CD14-positive monocyte (primary cell): ENCODE measurements at regions not wholly inside any gene's neighbourhood (a gene's known extent, or its start where the extent isn't known, plus 50 kb on each side); places are given as distances from the start of the nearest gene placed in this dataset.

Source experiments
- DNase-seq, 3 donors: peaks; one replicate each; pipeline ENCODE4 v3.0.0-alpha.2; 2011 to 2022
- H2AFZ ChIP-seq: 2 replicates; pipeline ENCODE4 v1.6.0; 2012; ENCODE audit warnings: mild to moderate bottlenecking, low read depth, low read length, inconsistent platforms; ENCODE audit not compliant: insufficient read depth, poor library complexity, severe bottlenecking
- H3K27ac ChIP-seq, 2 donors: 1 replicate in 1 of 2; 2 replicates in 1 of 2; pipeline ENCODE4 v1.5.1; 2012 to 2013; ENCODE audit warnings: low read length in 2 of 2, control low read depth in 1 of 2, inconsistent platforms in 1 of 2, low read depth in 1 of 2, mild to moderate bottlenecking in 1 of 2
- H3K27me3 ChIP-seq, 2 donors: one replicate each; pipeline versions ENCODE4 v1.6.0 to v1.6.1; 2011 to 2013; ENCODE audit warnings: low read length in 2 of 2; ENCODE audit not compliant: control insufficient read depth in 2 of 2, insufficient read depth in 2 of 2
- H3K36me3 ChIP-seq, 2 donors: replicated peaks in 1 of 2; 1 replicate in 1 of 2; 2 replicates in 1 of 2; pipeline versions ENCODE4 v1.5.1 to v1.6.1; 2012 to 2013; ENCODE audit warnings: low read length in 2 of 2, control low read depth in 1 of 2, inconsistent platforms in 1 of 2, mild to moderate bottlenecking in 1 of 2; ENCODE audit not compliant: insufficient read depth in 2 of 2, control insufficient read depth in 1 of 2
- H3K4me1 ChIP-seq, 2 donors: 1 replicate in 1 of 2; 2 replicates in 1 of 2; pipeline versions ENCODE4 v1.5.1 to v1.6.1; 2012 to 2013; ENCODE audit warnings: low read length in 2 of 2, control low read depth in 1 of 2, inconsistent platforms in 1 of 2, mild to moderate bottlenecking in 1 of 2, moderate library complexity in 1 of 2; ENCODE audit not compliant: insufficient read depth in 2 of 2, control insufficient read depth in 1 of 2
- H3K4me2 ChIP-seq: replicated peaks from 2 replicates; pipeline ENCODE3; 2012; ENCODE audit warnings: low read length, moderate library complexity, mild to moderate bottlenecking; ENCODE audit not compliant: poor library complexity, severe bottlenecking; ENCODE audit errors: extremely low read depth
- H3K4me3 ChIP-seq, 3 experiments: fragments of 200-600 bp in 1 of 3; sonication (generic) in 1 of 3; replicated peaks in 1 of 3; 1 replicate in 2 of 3; 2 replicates in 1 of 3; pipeline ENCODE4 v1.5.1; 2011 to 2013; ENCODE audit warnings: low read length in 3 of 3, mild to moderate bottlenecking in 3 of 3, control low read depth in 2 of 3, low read depth in 2 of 3, inconsistent platforms in 1 of 3, moderate library complexity in 1 of 3
- H3K79me2 ChIP-seq: 2 replicates; pipeline ENCODE4 v1.6.0; 2012; ENCODE audit warnings: mild to moderate bottlenecking, control low read depth, inconsistent platforms, low read length, moderate library complexity; ENCODE audit not compliant: insufficient read depth
- H3K9ac ChIP-seq: 2 replicates; pipeline ENCODE4 v1.6.0; 2017; ENCODE audit warnings: low read length, mild to moderate bottlenecking; ENCODE audit not compliant: insufficient read depth, poor library complexity, severe bottlenecking
- H3K9me3 ChIP-seq, 2 donors: replicated peaks in 1 of 2; 1 replicate in 1 of 2; 2 replicates in 1 of 2; pipeline versions ENCODE4 v1.5.1 to v1.6.1; 2012 to 2013; ENCODE audit warnings: low read length in 2 of 2, control low read depth in 1 of 2; ENCODE audit not compliant: control insufficient read depth in 1 of 2, insufficient read depth in 1 of 2
- H4K20me1 ChIP-seq: 2 replicates; pipeline ENCODE4 v1.6.0; 2012; ENCODE audit warnings: mild to moderate bottlenecking, low read length, control low read depth, moderate library complexity; ENCODE audit not compliant: insufficient read depth
- H3K27ac Mint-ChIP-seq, 7 donors: one replicate each; pipeline ENCODE4 v1.8.0; 2020; ENCODE audit warnings: mild to moderate bottlenecking in 7 of 7, mixed read lengths in 7 of 7, moderate library complexity in 6 of 7, inconsistent platforms in 2 of 7
- H3K27me3 Mint-ChIP-seq, 3 donors: one replicate each; pipeline ENCODE4 v1.8.0; 2021 to 2022; ENCODE audit warnings: low read depth in 3 of 3, mild to moderate bottlenecking in 3 of 3, mixed read lengths in 3 of 3, moderate library complexity in 3 of 3, inconsistent platforms in 1 of 3
- H3K36me3 Mint-ChIP-seq, 2 donors: one replicate each; pipeline ENCODE4 v1.8.0; 2020; ENCODE audit warnings: mixed read lengths in 2 of 2, inconsistent platforms in 1 of 2, mild to moderate bottlenecking in 1 of 2
- H3K4me1 Mint-ChIP-seq: one replicate; pipeline ENCODE4 v1.8.0; 2020; ENCODE audit warnings: mild to moderate bottlenecking, mixed read lengths
- H3K4me3 Mint-ChIP-seq, 2 donors: one replicate each; pipeline ENCODE4 v1.8.0; 2020; ENCODE audit warnings: mild to moderate bottlenecking in 2 of 2, mixed read lengths in 2 of 2, moderate library complexity in 1 of 2
- H3K9me3 Mint-ChIP-seq, 7 donors: one replicate each; pipeline ENCODE4 v1.8.0; 2020 to 2022; ENCODE audit warnings: mixed read lengths in 7 of 7, mild to moderate bottlenecking in 6 of 7, moderate library complexity in 6 of 7, inconsistent platforms in 2 of 7
- WGBS: methylation state at CpG from one replicate; pipeline ENCODE4 v1.1.5; 2013; ENCODE audit warnings: missing lambda C conversion rate; ENCODE audit not compliant: insufficient coverage; 5-methylcytosine and 5-hydroxymethylcytosine counted together
- intact Hi-C, 2 donors: fragments of 100-400 bp; cut with micrococcal nuclease; formaldehyde crosslinking; loops; one replicate each; pipeline versions ENCODE4 v1.15.0 to v1.15.1; 2023
- TF ChIP-seq, protein P1 (sequence below): fragments of 200-600 bp; IDR thresholded peaks from one replicate; pipeline ENCODE4 v1.8.0; 2022; ENCODE audit warnings: antibody characterized with exemption, mild to moderate bottlenecking

- intact Hi-C loops = no loop called here
- peaks cover 0 to 15% (median 4%) of the 10 kb centered on the region in 7 donors for H3K9me3 Mint-ChIP-seq
- H3K27me3 ChIP-seq = no peaks in the 10 kb centered on the region
- no peak overlapping the region for H3K27ac Mint-ChIP-seq
- no peaks in the 10 kb centered on the region for H3K4me1 Mint-ChIP-seq
- H3K36me3 Mint-ChIP-seq = no peaks in the 10 kb centered on the region
- H3K27me3 Mint-ChIP-seq = no peaks in the 10 kb centered on the region
- H3K36me3 ChIP-seq = no peaks in the 10 kb centered on the region
- peaks cover 0 to 17% of the 10 kb centered on the region in 2 donors for H3K9me3 ChIP-seq
- no peak overlapping the region for H2AFZ ChIP-seq
- no peak overlapping the region for H3K4me3 Mint-ChIP-seq
- H4K20me1 ChIP-seq = no peaks in the 10 kb centered on the region
- no peak overlapping the region for H3K27ac ChIP-seq
- H3K4me3 ChIP-seq = no peak overlapping the region
- H3K4me1 ChIP-seq = no peaks in the 10 kb centered on the region
- no peaks in the 10 kb centered on the region for H3K79me2 ChIP-seq
- no peak overlapping the region for H3K4me2 ChIP-seq
- 85% methylated on average over 7 of the region's 7 CpGs for WGBS
- DNase-seq = no peak
- TF ChIP-seq, protein P1, sequence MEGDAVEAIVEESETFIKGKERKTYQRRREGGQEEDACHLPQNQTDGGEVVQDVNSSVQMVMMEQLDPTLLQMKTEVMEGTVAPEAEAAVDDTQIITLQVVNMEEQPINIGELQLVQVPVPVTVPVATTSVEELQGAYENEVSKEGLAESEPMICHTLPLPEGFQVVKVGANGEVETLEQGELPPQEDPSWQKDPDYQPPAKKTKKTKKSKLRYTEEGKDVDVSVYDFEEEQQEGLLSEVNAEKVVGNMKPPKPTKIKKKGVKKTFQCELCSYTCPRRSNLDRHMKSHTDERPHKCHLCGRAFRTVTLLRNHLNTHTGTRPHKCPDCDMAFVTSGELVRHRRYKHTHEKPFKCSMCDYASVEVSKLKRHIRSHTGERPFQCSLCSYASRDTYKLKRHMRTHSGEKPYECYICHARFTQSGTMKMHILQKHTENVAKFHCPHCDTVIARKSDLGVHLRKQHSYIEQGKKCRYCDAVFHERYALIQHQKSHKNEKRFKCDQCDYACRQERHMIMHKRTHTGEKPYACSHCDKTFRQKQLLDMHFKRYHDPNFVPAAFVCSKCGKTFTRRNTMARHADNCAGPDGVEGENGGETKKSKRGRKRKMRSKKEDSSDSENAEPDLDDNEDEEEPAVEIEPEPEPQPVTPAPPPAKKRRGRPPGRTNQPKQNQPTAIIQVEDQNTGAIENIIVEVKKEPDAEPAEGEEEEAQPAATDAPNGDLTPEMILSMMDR = no peak
- H3K9ac ChIP-seq = no peak overlapping the region
Measured at GRCh38 chr12:125966641-125967040, 901.4 kb downstream of the AACS start.

DNA sequence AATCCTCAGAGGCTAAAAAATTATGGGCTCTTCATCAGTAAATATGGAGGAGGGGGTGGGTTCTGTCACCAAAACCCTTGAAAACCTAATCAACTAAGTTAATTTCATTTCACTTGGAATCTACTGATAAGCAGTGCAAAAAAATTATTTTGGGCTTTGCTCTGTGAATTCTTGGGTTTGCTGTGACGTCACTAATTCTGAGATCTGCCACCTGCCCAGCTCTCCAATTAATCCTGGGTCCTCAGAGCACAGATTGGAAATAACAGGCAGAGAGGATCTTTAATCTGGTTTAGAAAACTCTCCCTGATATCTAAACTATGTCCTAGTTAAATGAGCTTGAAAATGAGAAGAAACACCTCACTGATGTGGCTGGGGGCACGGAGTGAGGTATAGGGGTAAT is 903.2 kb downstream of the AACS start:
- DNase-seq = no peak
- no peak overlapping the region for H3K27ac ChIP-seq
- Mint-ChIP-seq H3K4me3 (no peak overlapping the region), H3K9me3 (peaks cover 0 to 10% (median 8%) of the 10 kb centered on the region in 7 donors), H3K36me3 (no peaks in the 10 kb centered on the region), H3K27ac (no peak overlapping the region), H3K4me1 (no peaks in the 10 kb centered on the region), H3K27me3 (no peaks in the 10 kb centered on the region)
- no CpG with 5 or more reads among the region's 2 CpGs for WGBS
- H3K36me3 ChIP-seq = no peaks in the 10 kb centered on the region
- H4K20me1 ChIP-seq = no peaks in the 10 kb centered on the region
- no peak overlapping the region for H3K4me3 ChIP-seq
- no peaks in the 10 kb centered on the region for H3K4me1 ChIP-seq
- H2AFZ ChIP-seq = no peak overlapping the region
- no peaks in the 10 kb centered on the region for H3K79me2 ChIP-seq
- TF ChIP-seq, protein P1 = no peak
- H3K9ac ChIP-seq = no peak overlapping the region
- intact Hi-C loops = no loop called here
- no peaks in the 10 kb centered on the region for H3K27me3 ChIP-seq
- no peak overlapping the region for H3K4me2 ChIP-seq
- H3K9me3 ChIP-seq = peaks cover 3 to 9% of the 10 kb centered on the region in 2 donors
